SH-SY5Y (cell line): ENCODE measurements at regions not wholly inside any gene's neighbourhood (a gene's known extent, or its start where the extent isn't known, plus 50 kb on each side); places are given as distances from the start of the nearest gene placed in this dataset.

ENCODE experiments used
- GATA2 ChIP-seq: IDR thresholded peaks from 2 replicates; pipeline ENCODE4 v1.6.1; 2011; ENCODE audit warnings: mild to moderate bottlenecking, low read depth, low read length
- GATA3 ChIP-seq: IDR thresholded peaks from 2 replicates; pipeline ENCODE4 v1.6.1; 2011; ENCODE audit warnings: low read depth, mild to moderate bottlenecking, low read length, moderate library complexity

DNA sequence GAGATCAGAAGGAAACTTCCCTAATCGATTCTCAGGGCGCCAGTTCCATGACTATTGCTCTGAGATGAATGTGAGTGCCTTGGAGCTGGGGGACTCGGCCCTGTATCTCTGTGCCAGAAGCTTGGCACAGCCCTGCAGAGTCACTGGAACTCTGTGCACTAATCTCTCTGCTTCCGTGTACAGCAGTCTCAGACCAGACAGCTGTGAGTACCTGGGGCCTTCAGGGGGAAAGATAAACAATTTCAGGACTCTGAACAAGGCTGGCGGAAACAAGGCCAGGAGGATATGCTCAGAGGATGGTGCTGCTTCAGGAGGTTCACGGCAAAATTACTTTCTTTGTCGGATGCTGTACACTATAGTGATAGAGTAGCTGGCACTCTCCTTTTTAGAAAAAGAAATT, 131.7 kb upstream of the PRSS58 start:
- TF ChIP-seq GATA2: no peak
- no peak for TF ChIP-seq GATA3
